ENCODE measurements at regions not wholly inside any gene's neighbourhood (a gene's known extent, or its start where the extent isn't known, plus 50 kb on each side); places are given as distances from the start of the nearest gene placed in this dataset.
"Not testable (repeated sequence)": the region's sequence is repeated elsewhere in the genome, so short reads cannot be mapped to it uniquely, and the experiment has no call there.

- no peak for DNase-seq (ENCODE audit: low spot score)
Observed at GRCh38 chr20:40890635-40891034, 138.0 kb upstream of the TOP1 start.

- DNase-seq (ENCODE audit: low spot score): no peak
Observed at GRCh38 chr20:40891351-40891750, 137.3 kb upstream of the TOP1 start.

DNA sequence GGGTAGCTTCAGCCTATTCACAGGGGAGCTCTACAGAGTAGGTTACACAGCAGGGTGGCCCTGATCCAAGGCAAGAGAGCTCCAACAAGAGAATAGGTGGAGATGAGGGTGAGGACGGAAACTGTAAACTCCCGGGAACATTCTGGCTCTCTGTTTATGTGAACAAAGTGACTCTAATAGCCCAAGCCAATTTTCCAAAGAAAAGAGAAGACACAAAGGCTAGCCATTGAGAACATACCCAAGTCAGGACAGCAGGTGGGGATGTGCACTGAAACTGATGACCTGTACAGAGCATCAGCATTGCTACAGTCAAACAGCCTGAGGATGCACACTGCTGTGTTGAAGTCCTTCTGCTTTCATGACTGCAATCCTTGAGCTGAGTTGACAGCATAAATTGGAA, 136.0 kb upstream of the TOP1 start:
- peak; percentile 17 for DNase-seq (ENCODE audit: low spot score)

DNA sequence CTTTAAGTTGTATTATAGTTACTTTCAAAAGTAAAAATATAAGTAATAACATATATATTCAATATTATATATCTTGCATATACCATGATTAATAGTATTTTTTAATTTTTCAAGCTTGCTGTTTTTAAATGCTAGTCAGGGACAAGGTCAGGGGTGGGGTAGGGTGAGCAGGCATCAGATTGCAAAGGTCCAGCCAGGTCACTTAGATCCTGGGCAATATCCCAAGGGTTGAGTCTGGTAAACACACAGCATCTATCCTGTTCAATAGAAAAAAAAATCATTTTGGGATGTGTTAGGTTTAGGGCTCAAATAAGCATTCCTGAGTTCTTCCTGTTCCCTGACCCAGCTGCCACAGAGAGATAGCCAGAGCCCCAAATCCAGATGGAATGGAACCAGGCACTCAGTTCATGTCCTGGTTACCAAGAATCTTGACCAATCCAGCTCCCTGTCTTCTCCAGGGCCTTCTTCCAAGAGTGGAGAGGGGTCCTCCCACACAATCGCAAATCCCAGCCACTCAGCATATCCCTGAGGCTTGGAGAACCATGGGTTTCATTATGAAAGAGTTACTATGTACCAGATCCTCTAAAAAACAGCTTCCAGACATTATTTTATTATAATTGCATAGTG, 134.9 kb upstream of the TOP1 start:
- no peak for DNase-seq (ENCODE audit: low spot score)

GRCh38 chr20:40894237-40894630, 134.4 kb upstream of the TOP1 start:
- DNase-seq (ENCODE audit: low spot score): no peak

DNA sequence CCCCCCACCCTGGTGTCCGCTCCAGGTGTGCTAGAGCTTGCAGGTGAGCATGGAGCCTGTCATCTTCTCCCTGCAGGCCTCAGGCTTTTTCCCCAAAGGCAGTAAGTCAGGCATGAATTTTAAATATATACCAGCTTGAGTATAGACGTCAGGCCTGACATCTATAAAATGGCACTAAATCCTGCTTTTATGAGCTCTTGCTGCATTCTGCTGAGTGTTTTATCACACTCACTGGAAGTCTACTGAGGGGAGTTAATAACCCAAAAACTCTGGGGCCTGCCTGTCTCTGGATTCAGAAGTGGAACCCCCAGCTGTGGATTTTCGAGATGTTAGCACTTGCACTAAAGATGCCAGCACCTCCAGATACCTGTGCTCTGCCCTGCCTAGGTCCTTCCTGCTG, 133.4 kb upstream of the TOP1 start:
- no peak for DNase-seq (ENCODE audit: low spot score)

- no peak for DNase-seq (ENCODE audit: low spot score)
Observed at GRCh38 chr20:40896814-40897700, 131.6 kb upstream of the TOP1 start.

GRCh38 chr20:40899344-40899743, 129.3 kb upstream of the TOP1 start:
- no peak for DNase-seq (ENCODE audit: low spot score)

- no peak for DNase-seq (ENCODE audit: low spot score)
Observed at GRCh38 chr20:40900666-40901215, 127.9 kb upstream of the TOP1 start.

GRCh38 chr20:40902661-40903060, 126.0 kb upstream of the TOP1 start:
- DNase-seq (ENCODE audit: low spot score): no peak

DNA sequence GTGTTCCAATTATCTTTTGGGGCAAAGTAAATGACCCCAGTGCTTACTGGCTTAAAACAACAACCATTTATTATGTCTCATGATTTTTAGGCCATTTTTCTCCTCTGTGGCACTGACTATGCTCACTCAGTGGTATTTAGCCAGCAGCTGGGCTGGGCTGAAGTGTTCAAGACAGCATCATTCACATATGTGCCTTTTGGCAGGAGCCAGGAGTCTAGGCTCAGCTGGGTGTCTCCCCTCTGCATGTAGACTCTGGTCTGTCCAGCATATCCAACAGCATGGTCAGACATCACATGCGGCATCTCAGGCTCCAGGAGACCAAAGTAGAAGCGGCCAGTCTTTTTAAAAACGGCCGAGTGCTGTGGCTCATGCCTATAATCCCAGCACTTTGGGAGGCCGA, 120.3 kb upstream of the TOP1 start:
- DNase-seq (ENCODE audit: low spot score): no peak

DNA sequence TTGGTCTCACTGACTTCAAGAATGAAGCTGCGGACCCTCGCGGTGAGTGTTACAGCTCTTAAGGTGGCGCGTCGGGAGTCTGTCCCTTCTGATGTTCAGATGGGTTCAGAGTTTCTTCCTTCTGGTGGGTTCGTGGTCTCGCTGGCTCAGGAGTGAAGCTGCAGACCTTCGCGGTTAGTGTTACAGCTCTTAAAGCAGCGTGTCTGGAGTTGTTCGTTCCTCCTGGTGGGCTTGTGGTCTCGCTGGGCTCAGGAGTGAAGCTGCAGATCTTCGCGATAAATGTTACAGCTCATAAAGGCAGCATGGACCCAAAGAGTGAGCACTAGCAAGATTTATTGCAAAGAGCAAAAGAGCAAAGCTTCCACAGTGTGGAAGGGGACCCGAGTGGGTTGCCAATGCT, 119.1 kb upstream of the TOP1 start:
- DNase-seq (ENCODE audit: low spot score): not testable (repeated sequence)

DNA sequence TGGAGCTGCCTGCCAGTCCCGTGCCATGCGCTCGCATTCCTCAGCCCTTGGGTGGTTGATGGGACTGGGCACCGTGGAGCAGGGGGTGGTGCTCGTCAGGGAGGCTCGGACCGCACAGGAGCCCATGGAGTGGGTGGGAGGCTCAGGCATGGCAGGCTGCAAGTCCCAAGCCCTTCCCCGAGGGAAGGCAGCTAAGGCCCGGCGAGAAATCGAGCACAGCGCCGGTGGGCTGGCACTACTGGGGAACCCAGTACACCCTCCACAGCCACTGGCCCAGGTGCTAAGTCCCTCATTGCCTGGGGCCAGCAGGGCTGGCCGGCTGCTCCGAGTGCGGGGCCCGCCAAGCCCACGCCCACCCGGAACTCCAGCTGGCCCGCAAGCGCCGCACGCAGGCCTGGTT, 118.2 kb upstream of the TOP1 start:
- not testable (repeated sequence) for DNase-seq (ENCODE audit: low spot score)

- not testable (repeated sequence) for DNase-seq (ENCODE audit: low spot score)
Observed at GRCh38 chr20:40911152-40911551, 117.5 kb upstream of the TOP1 start.

- no peak for DNase-seq (ENCODE audit: low spot score)
Observed at GRCh38 chr20:40913224-40914185, 115.1 kb upstream of the TOP1 start.

DNA sequence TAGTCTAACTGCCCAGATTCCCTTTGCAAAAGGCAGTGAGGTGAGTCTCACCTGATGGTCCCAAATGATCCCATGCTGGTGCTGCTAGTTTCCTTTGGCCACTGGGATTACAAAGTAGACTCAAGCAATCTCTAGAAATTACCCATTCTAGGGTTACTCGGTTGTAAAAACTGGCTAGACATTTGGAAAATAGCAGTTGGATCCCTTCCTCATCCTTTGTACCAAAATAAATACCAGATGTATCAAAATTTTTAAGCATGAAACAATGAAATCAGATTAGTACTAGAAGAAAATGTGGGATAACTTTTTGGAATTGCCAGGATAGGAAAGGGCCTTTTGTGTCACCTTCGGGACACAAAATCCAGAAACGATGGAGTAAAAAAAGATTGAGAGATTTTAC, 112.9 kb upstream of the TOP1 start:
- no peak for DNase-seq (ENCODE audit: low spot score)

DNA sequence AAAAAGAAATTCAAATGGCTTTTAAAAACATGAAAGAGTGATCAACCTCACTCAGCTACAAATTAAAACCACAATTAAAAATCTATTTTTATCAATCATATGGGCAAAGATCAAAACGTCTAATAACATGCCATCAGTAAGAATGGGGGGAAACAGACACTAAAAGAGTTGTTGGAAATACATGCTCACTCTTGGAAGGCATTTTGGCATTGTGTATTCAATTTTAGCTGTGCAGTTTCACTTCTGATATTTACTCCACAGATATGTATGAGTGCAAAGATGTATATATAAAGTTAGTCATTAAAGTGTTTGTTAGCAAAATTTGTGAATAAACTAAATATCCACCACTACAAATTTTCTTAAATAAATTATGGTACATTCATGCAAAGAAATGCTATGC, 112.3 kb upstream of the TOP1 start:
- DNase-seq (ENCODE audit: low spot score): no peak

DNA sequence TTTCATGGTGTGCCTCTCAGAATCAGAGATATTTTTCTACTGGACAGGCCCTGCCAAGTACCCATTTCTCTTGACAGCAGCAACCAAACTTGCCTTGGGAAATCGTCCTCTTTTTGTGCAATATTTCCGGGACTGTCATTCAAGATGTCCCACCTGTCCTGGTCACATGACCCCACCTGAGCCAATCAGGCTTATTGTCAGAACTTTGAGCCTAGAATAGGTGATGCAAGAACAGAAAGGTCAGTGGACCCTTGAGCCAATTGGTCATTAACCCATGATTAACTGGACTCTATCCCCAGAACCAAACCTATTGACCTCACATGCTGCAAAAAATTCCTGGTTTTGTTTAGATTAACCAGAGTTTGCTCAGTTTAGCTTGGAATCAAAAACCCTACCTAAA, 108.3 kb upstream of the TOP1 start:
- no peak for DNase-seq (ENCODE audit: low spot score)

DNA sequence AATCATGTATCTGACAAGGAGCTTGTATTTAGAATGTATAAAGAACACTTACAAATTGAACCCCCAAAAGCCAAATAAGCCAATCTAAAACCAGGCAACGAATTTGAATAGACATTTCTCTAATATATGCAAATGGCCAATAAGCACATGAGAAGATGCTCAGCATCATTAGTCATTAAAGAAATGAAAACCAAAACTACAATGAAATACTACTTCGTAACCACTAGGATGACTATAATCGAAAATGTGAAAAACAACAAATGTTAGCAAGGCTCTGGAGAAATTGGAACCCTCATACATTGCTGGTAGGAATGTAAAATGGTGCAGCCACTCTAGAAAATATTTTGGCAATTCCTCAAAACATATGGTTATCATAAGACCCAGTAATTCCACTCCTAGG, 105.8 kb upstream of the TOP1 start:
- no peak for DNase-seq (ENCODE audit: low spot score)

DNA sequence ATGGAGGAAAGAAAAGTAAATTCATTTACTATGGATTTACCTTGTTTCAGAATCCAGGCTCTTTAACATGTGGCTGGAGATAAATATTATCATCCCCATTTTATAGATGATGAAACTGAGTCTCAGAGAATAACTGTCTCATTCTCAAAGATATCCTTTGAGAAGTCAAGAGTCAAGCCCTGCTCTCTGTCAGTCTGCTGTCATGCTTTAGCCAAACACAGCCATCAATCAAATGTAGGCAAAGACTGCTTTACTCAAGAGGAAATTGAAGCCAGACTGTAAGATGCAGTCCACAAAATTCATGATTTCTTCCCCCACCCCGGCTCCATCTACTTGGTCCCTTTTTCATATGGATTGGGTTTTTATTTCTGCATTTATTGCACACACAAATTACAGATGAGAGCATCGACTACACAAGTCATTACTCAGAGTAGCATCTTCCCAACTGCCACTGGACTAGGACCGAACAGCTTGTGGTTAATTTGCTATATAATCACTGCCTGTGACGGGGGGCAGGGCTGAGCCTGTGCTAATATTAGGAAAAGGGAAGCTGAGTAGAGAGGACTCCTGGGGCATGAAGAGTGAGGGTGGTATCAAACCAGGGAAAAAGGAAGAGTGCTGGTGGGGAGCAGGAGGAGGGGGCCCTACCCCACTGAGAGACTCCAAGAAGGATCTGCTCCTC, 102.7 kb upstream of the TOP1 start:
- no peak for DNase-seq (ENCODE audit: low spot score)

GRCh38 chr20:40926928-40927327, 101.7 kb upstream of the TOP1 start:
- DNase-seq (ENCODE audit: low spot score): no peak
